H1 (cell line): ENCODE measurements at regions not wholly inside any gene's neighbourhood (a gene's known extent, or its start where the extent isn't known, plus 50 kb on each side); places are given as distances from the start of the nearest gene placed in this dataset.

ENCODE experiments used
- CEBPB ChIP-seq: IDR thresholded peaks from 2 replicates; pipeline ENCODE4 v1.6.1; 2012; ENCODE audit warnings: low read depth, low read length
- CREB1 ChIP-seq: IDR thresholded peaks from 2 replicates; pipeline ENCODE4 v1.6.1; 2012; ENCODE audit warnings: inconsistent platforms
- EGR1 ChIP-seq: IDR thresholded peaks from 2 replicates; pipeline ENCODE4 v1.6.1; 2011; ENCODE audit warnings: low read depth, low read length, borderline replicate concordance
- HDAC2 ChIP-seq, 2 experiments: fragments of 300-600 bp in 1 of 2; sonication (generic) in 1 of 2; IDR thresholded peaks; 2 replicates each; pipeline ENCODE4 v1.6.1; 2011 to 2012; ENCODE audit warnings: low read depth in 2 of 2, low read length in 2 of 2, mild to moderate bottlenecking in 2 of 2, moderate library complexity in 2 of 2, borderline replicate concordance in 1 of 2, inconsistent platforms in 1 of 2
- RAD21 ChIP-seq, 2 experiments: IDR thresholded peaks in 1 of 2; conservative IDR thresholded peaks in 1 of 2; 2 replicates each; pipeline ENCODE4 v1.6.1; 2011; ENCODE audit warnings: low read depth in 2 of 2, low read length in 2 of 2, improper control_type of control experiment in 1 of 2, inconsistent platforms in 1 of 2, mild to moderate bottlenecking in 1 of 2, moderate library complexity in 1 of 2
- RBBP5 ChIP-seq: IDR thresholded peaks from 2 replicates; pipeline ENCODE4 v1.7.1; 2012; ENCODE audit warnings: low read depth, mild to moderate bottlenecking, inconsistent platforms, low read length, moderate library complexity, borderline replicate concordance
- TF ChIP-seq, protein P1 (sequence below), 3 experiments: IDR thresholded peaks; 1 replicate in 2 of 3; 2 replicates in 1 of 3; pipeline versions ENCODE4 v1.5.1 to v1.6.1; 2011; ENCODE audit warnings: low read length in 3 of 3, mild to moderate bottlenecking in 3 of 3, inconsistent platforms in 2 of 3, low read depth in 1 of 3, moderate library complexity in 1 of 3; ENCODE audit not compliant: insufficient read depth in 1 of 3; ENCODE audit errors: control extremely low read depth in 1 of 3

DNA sequence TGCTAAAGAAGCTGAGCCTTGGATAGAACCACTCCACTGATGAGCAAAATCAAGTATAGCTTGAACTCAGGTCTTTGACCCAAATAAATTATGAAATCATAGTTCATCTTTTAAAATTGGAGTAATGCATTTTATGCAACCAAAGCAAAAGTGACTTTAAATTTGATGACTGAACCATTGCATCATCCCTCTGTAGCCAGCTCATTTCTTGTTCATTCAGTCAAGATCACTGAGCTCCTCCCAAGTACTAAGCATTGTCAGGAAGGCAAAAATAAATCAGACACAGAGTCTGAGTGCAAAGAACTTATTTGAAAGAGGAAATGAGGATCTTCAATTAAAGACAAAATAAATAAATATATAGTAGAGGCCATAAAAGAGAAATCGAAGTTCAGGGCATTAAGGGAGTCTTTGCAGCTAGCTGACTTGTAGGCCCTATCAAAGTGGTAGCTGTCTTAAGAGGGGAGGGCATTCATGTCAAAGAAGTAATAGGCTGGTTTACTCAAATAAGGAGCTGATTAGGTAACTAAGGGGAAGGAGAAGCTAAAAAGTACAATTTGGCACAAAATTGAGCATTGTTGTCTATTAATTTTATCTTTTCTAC is 411.8 kb downstream of the MTX2 start:
- TF ChIP-seq, protein P1, sequence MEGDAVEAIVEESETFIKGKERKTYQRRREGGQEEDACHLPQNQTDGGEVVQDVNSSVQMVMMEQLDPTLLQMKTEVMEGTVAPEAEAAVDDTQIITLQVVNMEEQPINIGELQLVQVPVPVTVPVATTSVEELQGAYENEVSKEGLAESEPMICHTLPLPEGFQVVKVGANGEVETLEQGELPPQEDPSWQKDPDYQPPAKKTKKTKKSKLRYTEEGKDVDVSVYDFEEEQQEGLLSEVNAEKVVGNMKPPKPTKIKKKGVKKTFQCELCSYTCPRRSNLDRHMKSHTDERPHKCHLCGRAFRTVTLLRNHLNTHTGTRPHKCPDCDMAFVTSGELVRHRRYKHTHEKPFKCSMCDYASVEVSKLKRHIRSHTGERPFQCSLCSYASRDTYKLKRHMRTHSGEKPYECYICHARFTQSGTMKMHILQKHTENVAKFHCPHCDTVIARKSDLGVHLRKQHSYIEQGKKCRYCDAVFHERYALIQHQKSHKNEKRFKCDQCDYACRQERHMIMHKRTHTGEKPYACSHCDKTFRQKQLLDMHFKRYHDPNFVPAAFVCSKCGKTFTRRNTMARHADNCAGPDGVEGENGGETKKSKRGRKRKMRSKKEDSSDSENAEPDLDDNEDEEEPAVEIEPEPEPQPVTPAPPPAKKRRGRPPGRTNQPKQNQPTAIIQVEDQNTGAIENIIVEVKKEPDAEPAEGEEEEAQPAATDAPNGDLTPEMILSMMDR (IDR thresholded peaks at IDR 0.05; ENCODE audit: control extremely low read depth in 1 of 3, insufficient read depth in 1 of 3, low read depth in 1 of 3, low read length in 3 of 3), result no peak
- TF ChIP-seq RBBP5 (no peak), HDAC2 (IDR thresholded peaks at IDR 0.05; ENCODE audit: borderline replicate concordance in 1 of 2, low read depth in 2 of 2, low read length in 2 of 2) (no peak), EGR1 (no peak), RAD21 (IDR thresholded peaks at IDR 0.05 in 1 of 2, conservative IDR thresholded peaks at IDR 0.05 in 1 of 2; ENCODE audit: low read depth in 2 of 2, low read length in 2 of 2) (no peak), CREB1 (no peak), CEBPB (peak; percentile 47; the same call in 1 of the 2 replicates)
